ENCODE measurements at regions not wholly inside any gene's neighbourhood (a gene's known extent, or its start where the extent isn't known, plus 50 kb on each side); places are given as distances from the start of the nearest gene placed in this dataset.
"Not testable (repeated sequence)": the region's sequence is repeated elsewhere in the genome, so short reads cannot be mapped to it uniquely, and the experiment has no call there.

- DNase-seq (ENCODE audit: unreplicated experiment): peak; percentile 85
- Mint-ChIP-seq H3K27ac (ENCODE audit: low read depth, unreplicated experiment) (peak overlapping the region; percentile 97), H3K4me3 (ENCODE audit: unreplicated experiment) (peak overlapping the region; percentile 37), H3K4me1 (ENCODE audit: insufficient read depth, unreplicated experiment) (peaks cover 45% of the 10 kb centered on the region), H3K36me3 (ENCODE audit: insufficient read depth, unreplicated experiment) (no peaks in the 10 kb centered on the region), H3K27me3 (ENCODE audit: insufficient read depth, unreplicated experiment) (no peaks in the 10 kb centered on the region), H3K9me3 (ENCODE audit: unreplicated experiment) (peaks cover 12% of the 10 kb centered on the region)
- TF ChIP-seq CTCF (IDR thresholded peaks at IDR 0.05; ENCODE audit: unreplicated experiment): no peak
- no TSS peak for BruUV-seq (replicated peaks)
- POLR2A ChIA-PET: interaction anchor here (0.6 to 1.6 kb wide), 15 partner anchors 8 to 616 kb away, joined by 3 to 5 read pairs (median 4); no protein-coding TSS in a partner anchor
- CTCF ChIA-PET: interaction anchor here (0.6 to 1.6 kb wide), 5 partner anchors 8 to 498 kb away, joined by 3 to 4 read pairs (median 3); no protein-coding TSS in a partner anchor
- intact Hi-C loops (cut with micrococcal nuclease): loop anchor here (1.0 to 10.0 kb wide), 2 partner anchors 105 to 489 kb away; no protein-coding TSS in a partner anchor
These were observed 484.4 kb downstream of the ATP23 start for GRCh38 chr12:58425481-58426392.

- Mint-ChIP-seq H3K9me3 (ENCODE audit: unreplicated experiment) (peaks cover 12% of the 10 kb centered on the region), H3K27ac (ENCODE audit: low read depth, unreplicated experiment) (peak overlapping the region; percentile 97), H3K4me1 (ENCODE audit: insufficient read depth, unreplicated experiment) (peaks cover 38% of the 10 kb centered on the region)
- CTCF ChIA-PET: interaction anchor here (1.0 to 1.6 kb wide), 2 partner anchors 9 to 115 kb away, joined by 3 to 4 read pairs; no protein-coding TSS in a partner anchor
- POLR2A ChIA-PET: interaction anchor here (0.6 to 0.9 kb wide), 2 partner anchors 9 to 11 kb away, joined by 3 read pairs; no protein-coding TSS in a partner anchor
- not testable (repeated sequence) for DNase-seq (ENCODE audit: unreplicated experiment); H3K36me3 Mint-ChIP-seq (ENCODE audit: insufficient read depth, unreplicated experiment); H3K4me3 Mint-ChIP-seq (ENCODE audit: unreplicated experiment); H3K27me3 Mint-ChIP-seq (ENCODE audit: insufficient read depth, unreplicated experiment); BruUV-seq (replicated peaks)
- intact Hi-C loops (cut with micrococcal nuclease): loop anchor here (10.0 kb wide), 1 partner anchor 488 kb away; no protein-coding TSS in a partner anchor
These were observed 485.1 kb downstream of the ATP23 start for GRCh38 chr12:58426437-58426836.

GRCh38 chr12:58433959-58434358 lies 486.3 kb downstream of the LRIG3 start:
- H3K9me3 Mint-ChIP-seq (ENCODE audit: unreplicated experiment): peaks cover 1% of the 10 kb centered on the region
- peaks cover 6% of the 10 kb centered on the region for H3K4me1 Mint-ChIP-seq (ENCODE audit: insufficient read depth, unreplicated experiment)
- no peak overlapping the region for H3K4me3 Mint-ChIP-seq (ENCODE audit: unreplicated experiment)
- no TSS peak for BruUV-seq (replicated peaks)
- intact Hi-C loops (cut with micrococcal nuclease): no loop called here
- H3K36me3 Mint-ChIP-seq (ENCODE audit: insufficient read depth, unreplicated experiment): no peaks in the 10 kb centered on the region
- DNase-seq (ENCODE audit: unreplicated experiment): no peak
- H3K27me3 Mint-ChIP-seq (ENCODE audit: insufficient read depth, unreplicated experiment): no peaks in the 10 kb centered on the region
- TF ChIP-seq CTCF (IDR thresholded peaks at IDR 0.05; ENCODE audit: unreplicated experiment): no peak
- CTCF ChIA-PET: no interaction called here
- no peak overlapping the region for H3K27ac Mint-ChIP-seq (ENCODE audit: low read depth, unreplicated experiment)
- POLR2A ChIA-PET: interaction anchor here (0.6 kb wide), 1 partner anchor 9 kb away, joined by 4 read pairs; no protein-coding TSS in a partner anchor

GRCh38 chr12:58434726-58435125 lies 485.6 kb downstream of the LRIG3 start:
- Mint-ChIP-seq H3K9me3 (ENCODE audit: unreplicated experiment) (no peaks in the 10 kb centered on the region), H3K27ac (ENCODE audit: low read depth, unreplicated experiment) (no peak overlapping the region), H3K4me3 (ENCODE audit: unreplicated experiment) (no peak overlapping the region), H3K4me1 (ENCODE audit: insufficient read depth, unreplicated experiment) (peaks cover 6% of the 10 kb centered on the region), H3K27me3 (ENCODE audit: insufficient read depth, unreplicated experiment) (no peaks in the 10 kb centered on the region), H3K36me3 (ENCODE audit: insufficient read depth, unreplicated experiment) (peaks cover 5% of the 10 kb centered on the region)
- TF ChIP-seq CTCF (IDR thresholded peaks at IDR 0.05; ENCODE audit: unreplicated experiment): no peak
- ChIA-PET CTCF (no interaction called here), POLR2A (interaction anchor here (0.8 kb wide), 1 partner anchor 9 kb away, joined by 5 read pairs; no protein-coding TSS in a partner anchor)
- intact Hi-C loops (cut with micrococcal nuclease): no loop called here
- no TSS peak for BruUV-seq (replicated peaks)
- DNase-seq (ENCODE audit: unreplicated experiment): no peak

All from MCF 10A (cell line).